ENCODE measurements at regions not wholly inside any gene's neighbourhood (a gene's known extent, or its start where the extent isn't known, plus 50 kb on each side); places are given as distances from the start of the nearest gene placed in this dataset.

DNA sequence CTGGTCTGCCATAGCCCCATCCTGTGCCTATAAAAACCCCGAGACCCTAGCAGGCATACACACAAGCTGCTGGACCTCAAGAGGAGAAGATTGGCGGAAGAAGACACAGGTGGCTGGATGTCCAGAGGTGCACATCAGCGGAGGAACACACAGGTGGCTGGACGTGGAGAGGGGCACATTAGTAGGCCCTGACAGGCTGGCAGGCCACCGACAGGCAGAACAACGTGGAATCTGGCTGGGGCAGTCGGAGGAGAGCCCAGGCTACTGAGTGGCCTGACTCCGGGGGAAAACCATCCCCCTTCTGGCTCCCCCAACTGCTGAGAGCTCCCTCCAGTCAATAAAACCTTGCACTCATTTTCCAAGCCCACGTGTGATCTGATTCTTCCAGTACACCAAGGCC lies 512.5 kb upstream of the AMOT start:
- no peak for TF ChIP-seq CTCF (IDR thresholded peaks at IDR 0.05)
- TF ChIP-seq EP300 (IDR thresholded peaks at IDR 0.05; ENCODE audit: low read depth) = no peak
- no peak for TF ChIP-seq POLR2A (IDR thresholded peaks at IDR 0.05)
